ENCODE measurements at regions not wholly inside any gene's neighbourhood (a gene's known extent, or its start where the extent isn't known, plus 50 kb on each side); places are given as distances from the start of the nearest gene placed in this dataset.
"Not testable (repeated sequence)": the region's sequence is repeated elsewhere in the genome, so short reads cannot be mapped to it uniquely, and the experiment has no call there.

DNA sequence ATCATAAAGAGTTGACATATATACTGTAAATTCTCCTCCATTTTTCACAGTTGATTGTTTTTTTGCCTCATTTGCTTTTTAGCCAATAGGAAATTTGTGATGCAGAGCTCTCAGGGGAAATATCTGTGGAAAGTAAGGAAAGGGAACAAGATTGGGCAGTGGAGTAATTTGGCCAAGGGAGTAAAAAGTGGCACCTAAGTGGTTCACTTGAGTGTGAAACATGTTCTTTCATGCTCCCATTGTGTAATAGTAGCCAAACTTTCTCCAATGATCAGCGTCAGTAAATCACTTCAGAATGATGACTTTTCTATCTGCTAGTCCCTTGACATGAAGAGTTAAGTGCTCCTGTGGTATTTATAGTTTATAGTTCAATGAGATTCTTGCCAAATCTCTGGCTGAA, 141.9 kb upstream of the KCNJ3 start:
- TF ChIP-seq POLR2AphosphoS5 (IDR thresholded peaks at IDR 0.05; ENCODE audit: low read depth): no peak
- H3K4me3 ChIP-seq (replicated peaks; ENCODE audit: insufficient read depth, low read length): no peak overlapping the region
- no peak overlapping the region for H3K27ac ChIP-seq (replicated peaks)
- H3K27me3 ChIP-seq (ENCODE audit: insufficient read depth, poor library complexity, severe bottlenecking): no peaks in the 10 kb centered on the region
- DNase-seq (ENCODE audit: low read depth in 1 of 2, low spot score in 1 of 2): no peak

DNA sequence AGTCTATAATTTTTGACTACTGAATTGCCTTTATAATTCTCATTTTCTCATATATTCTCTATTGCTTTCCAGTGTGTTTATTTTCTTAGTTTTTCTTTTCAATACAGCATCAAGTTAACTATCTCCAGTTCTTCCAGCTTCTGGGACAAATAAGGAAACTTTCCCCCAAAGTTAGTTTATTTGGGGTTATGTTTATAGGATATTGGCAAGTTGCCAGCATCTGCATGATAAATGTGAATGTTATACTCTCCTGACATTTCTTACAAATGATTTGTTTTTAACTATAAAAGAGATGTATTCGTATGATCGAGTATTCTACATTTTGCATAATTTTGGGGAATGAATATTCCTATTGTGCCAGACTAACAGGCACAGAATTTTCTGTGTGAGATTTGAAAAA, 140.6 kb upstream of the KCNJ3 start:
- no peak overlapping the region for H3K27ac ChIP-seq (replicated peaks)
- no peak for DNase-seq (ENCODE audit: low read depth in 1 of 2, low spot score in 1 of 2)
- no peak for TF ChIP-seq POLR2AphosphoS5 (IDR thresholded peaks at IDR 0.05; ENCODE audit: low read depth)
- TF ChIP-seq, protein P1, sequence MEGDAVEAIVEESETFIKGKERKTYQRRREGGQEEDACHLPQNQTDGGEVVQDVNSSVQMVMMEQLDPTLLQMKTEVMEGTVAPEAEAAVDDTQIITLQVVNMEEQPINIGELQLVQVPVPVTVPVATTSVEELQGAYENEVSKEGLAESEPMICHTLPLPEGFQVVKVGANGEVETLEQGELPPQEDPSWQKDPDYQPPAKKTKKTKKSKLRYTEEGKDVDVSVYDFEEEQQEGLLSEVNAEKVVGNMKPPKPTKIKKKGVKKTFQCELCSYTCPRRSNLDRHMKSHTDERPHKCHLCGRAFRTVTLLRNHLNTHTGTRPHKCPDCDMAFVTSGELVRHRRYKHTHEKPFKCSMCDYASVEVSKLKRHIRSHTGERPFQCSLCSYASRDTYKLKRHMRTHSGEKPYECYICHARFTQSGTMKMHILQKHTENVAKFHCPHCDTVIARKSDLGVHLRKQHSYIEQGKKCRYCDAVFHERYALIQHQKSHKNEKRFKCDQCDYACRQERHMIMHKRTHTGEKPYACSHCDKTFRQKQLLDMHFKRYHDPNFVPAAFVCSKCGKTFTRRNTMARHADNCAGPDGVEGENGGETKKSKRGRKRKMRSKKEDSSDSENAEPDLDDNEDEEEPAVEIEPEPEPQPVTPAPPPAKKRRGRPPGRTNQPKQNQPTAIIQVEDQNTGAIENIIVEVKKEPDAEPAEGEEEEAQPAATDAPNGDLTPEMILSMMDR (IDR thresholded peaks at IDR 0.05; ENCODE audit: insufficient read depth, low read length): no peak
- H3K4me3 ChIP-seq (replicated peaks; ENCODE audit: insufficient read depth, low read length): no peak overlapping the region
- no peaks in the 10 kb centered on the region for H3K27me3 ChIP-seq (ENCODE audit: insufficient read depth, poor library complexity, severe bottlenecking)

DNA sequence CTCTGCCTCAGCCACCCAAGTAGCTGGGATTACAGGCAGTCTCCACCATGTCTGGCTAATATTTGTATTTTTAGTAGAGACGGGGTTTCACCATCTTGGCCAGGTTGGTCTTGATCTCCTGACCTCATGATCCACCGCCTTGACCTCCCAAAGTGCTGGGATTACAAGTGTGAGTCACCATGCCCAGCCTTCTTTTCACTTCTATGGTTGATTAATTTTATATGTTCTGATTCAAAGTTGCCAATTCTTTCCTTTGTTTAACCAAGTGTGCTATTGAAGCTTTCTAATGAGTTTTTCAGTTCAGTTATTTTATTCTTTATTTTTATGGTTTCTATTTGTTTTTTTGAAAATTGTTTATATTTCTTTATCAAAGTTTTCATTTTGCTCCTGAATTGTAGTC, 133.1 kb upstream of the KCNJ3 start:
- no peak for TF ChIP-seq POLR2AphosphoS5 (IDR thresholded peaks at IDR 0.05; ENCODE audit: low read depth)
- no peak overlapping the region for H3K27ac ChIP-seq (replicated peaks)
- H3K4me3 ChIP-seq (replicated peaks; ENCODE audit: insufficient read depth, low read length): no peak overlapping the region
- no peak for DNase-seq (ENCODE audit: low read depth in 1 of 2, low spot score in 1 of 2)
- H3K27me3 ChIP-seq (ENCODE audit: insufficient read depth, poor library complexity, severe bottlenecking): no peaks in the 10 kb centered on the region

DNA sequence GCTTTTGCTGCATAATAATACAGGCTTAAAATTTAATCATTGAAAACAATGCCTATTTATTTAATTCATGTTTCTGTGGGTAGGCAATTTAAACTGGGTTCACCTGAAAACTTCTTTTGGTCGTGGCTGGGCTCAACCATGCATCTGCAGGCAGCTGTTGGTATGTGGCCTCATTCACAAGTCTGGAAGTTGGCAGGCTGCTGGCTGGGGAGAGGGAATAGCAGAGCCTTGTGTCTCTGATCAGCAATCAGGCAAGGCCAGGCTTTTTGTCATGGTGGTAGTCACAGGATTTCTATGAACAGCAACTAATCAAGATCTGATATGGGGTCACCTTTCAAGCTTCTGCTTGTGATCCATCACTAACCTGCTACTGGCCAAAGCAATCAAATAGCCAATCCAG, 130.1 kb upstream of the KCNJ3 start:
- no peak overlapping the region for H3K4me3 ChIP-seq (replicated peaks; ENCODE audit: insufficient read depth, low read length)
- TF ChIP-seq SPI1 (IDR thresholded peaks at IDR 0.05; ENCODE audit: borderline replicate concordance, low read depth) (no peak), GABPA (IDR thresholded peaks at IDR 0.05; ENCODE audit: low read depth) (no peak), POLR2AphosphoS5 (IDR thresholded peaks at IDR 0.05; ENCODE audit: low read depth) (no peak)
- TF ChIP-seq, protein P2, sequence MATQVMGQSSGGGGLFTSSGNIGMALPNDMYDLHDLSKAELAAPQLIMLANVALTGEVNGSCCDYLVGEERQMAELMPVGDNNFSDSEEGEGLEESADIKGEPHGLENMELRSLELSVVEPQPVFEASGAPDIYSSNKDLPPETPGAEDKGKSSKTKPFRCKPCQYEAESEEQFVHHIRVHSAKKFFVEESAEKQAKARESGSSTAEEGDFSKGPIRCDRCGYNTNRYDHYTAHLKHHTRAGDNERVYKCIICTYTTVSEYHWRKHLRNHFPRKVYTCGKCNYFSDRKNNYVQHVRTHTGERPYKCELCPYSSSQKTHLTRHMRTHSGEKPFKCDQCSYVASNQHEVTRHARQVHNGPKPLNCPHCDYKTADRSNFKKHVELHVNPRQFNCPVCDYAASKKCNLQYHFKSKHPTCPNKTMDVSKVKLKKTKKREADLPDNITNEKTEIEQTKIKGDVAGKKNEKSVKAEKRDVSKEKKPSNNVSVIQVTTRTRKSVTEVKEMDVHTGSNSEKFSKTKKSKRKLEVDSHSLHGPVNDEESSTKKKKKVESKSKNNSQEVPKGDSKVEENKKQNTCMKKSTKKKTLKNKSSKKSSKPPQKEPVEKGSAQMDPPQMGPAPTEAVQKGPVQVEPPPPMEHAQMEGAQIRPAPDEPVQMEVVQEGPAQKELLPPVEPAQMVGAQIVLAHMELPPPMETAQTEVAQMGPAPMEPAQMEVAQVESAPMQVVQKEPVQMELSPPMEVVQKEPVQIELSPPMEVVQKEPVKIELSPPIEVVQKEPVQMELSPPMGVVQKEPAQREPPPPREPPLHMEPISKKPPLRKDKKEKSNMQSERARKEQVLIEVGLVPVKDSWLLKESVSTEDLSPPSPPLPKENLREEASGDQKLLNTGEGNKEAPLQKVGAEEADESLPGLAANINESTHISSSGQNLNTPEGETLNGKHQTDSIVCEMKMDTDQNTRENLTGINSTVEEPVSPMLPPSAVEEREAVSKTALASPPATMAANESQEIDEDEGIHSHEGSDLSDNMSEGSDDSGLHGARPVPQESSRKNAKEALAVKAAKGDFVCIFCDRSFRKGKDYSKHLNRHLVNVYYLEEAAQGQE (IDR thresholded peaks at IDR 0.05; ENCODE audit: insufficient replicate concordance, low read depth): no peak
- TF ChIP-seq, protein P1 (IDR thresholded peaks at IDR 0.05; ENCODE audit: insufficient read depth, low read length): no peak
- H3K27me3 ChIP-seq (ENCODE audit: insufficient read depth, poor library complexity, severe bottlenecking): no peaks in the 10 kb centered on the region
- no peak for DNase-seq (ENCODE audit: low read depth in 1 of 2, low spot score in 1 of 2)
- H3K27ac ChIP-seq (replicated peaks): no peak overlapping the region

DNA sequence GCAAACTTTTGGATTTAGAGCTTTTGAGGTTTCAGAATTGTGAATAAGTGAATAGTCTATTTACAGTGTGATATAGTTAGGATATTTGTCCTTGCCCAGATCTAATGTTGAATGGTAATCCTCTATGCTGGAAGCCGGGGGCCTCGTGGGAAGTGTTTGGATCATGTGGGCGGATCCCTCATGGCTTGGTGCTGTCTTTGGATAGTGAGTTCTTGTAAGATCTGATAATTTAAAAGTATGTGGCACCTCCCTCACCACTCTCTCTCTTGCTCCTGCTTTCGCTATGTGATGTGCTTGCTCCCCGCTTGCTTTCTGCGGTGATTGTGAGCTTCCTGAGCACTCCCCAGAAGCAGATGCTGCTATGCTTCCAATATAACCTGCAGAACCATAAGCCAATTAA, 128.0 kb upstream of the KCNJ3 start:
- Histone ChIP-seq H3K27ac (replicated peaks) (no peak overlapping the region), H3K4me3 (replicated peaks; ENCODE audit: insufficient read depth, low read length) (no peak overlapping the region), H3K27me3 (ENCODE audit: insufficient read depth, poor library complexity, severe bottlenecking) (no peaks in the 10 kb centered on the region)
- TF ChIP-seq, protein P1 (IDR thresholded peaks at IDR 0.05; ENCODE audit: insufficient read depth, low read length): no peak
- TF ChIP-seq POLR2AphosphoS5 (IDR thresholded peaks at IDR 0.05; ENCODE audit: low read depth): no peak
- no peak for TF ChIP-seq SPI1 (IDR thresholded peaks at IDR 0.05; ENCODE audit: borderline replicate concordance, low read depth)
- TF ChIP-seq, protein P2 (IDR thresholded peaks at IDR 0.05; ENCODE audit: insufficient replicate concordance, low read depth): no peak
- DNase-seq (ENCODE audit: low read depth in 1 of 2, low spot score in 1 of 2): no peak

DNA sequence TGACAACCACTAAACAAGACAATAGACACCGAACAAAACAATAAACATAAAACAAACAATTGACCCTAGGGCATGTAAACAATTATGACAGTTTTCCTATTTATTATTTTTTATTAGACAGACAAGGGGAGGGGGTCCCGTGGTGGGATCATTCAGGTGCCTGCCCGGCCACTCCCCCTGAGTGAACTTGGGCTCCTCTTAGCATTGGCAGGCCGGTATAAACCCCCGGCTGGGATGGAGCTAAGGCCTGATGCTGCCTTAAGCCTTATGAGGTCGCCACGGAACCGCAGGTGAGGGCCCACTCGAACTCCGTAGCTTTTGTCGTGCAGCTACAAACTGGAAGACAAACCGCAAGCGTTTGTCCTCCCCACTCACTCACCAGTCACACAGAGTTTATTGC, 121.8 kb upstream of the KCNJ3 start:
- not testable (repeated sequence) for H3K27ac ChIP-seq (replicated peaks); H3K27me3 ChIP-seq (ENCODE audit: insufficient read depth, poor library complexity, severe bottlenecking); H3K4me3 ChIP-seq (replicated peaks; ENCODE audit: insufficient read depth, low read length); DNase-seq (ENCODE audit: low read depth in 1 of 2, low spot score in 1 of 2)
